HG03457 (cell line): ENCODE measurements at regions not wholly inside any gene's neighbourhood (a gene's known extent, or its start where the extent isn't known, plus 50 kb on each side); places are given as distances from the start of the nearest gene placed in this dataset.
"Not testable (repeated sequence)": the region's sequence is repeated elsewhere in the genome, so short reads cannot be mapped to it uniquely, and the experiment has no call there.

Source experiments
- ATAC-seq: cut with Tn5 transposase; IDR thresholded peaks from one replicate; pipeline ENCODE4 v1.9.1; 2021; ENCODE audit warnings: moderate number of reproducible peaks; ENCODE audit not compliant: unreplicated experiment

DNA sequence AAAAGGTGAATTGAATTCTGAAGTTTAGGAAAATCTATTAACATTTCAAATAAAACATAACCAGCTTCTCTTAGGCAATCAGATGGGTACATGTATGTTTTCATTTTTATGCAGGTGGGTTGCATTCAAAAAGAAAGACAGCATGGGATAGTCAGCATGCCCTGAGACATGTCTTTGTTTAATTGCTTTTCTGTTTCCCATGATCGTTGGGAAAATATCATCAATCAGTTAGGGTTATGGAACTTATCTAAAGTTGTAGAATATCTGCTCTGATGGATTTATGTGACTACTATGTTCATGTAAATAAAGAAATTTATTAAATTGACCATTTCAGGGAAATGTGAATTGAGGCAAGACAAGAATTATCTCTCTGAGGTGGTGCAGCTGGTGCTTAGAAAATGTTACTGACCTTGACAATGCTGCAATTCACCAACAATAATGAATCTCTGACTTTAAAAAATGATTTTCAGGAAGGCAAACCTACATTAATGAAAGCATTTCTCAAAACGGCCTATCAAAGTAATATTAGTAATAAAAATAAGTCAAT lies 112.7 kb downstream of the RFPL4B start:
- no peak for ATAC-seq

DNA sequence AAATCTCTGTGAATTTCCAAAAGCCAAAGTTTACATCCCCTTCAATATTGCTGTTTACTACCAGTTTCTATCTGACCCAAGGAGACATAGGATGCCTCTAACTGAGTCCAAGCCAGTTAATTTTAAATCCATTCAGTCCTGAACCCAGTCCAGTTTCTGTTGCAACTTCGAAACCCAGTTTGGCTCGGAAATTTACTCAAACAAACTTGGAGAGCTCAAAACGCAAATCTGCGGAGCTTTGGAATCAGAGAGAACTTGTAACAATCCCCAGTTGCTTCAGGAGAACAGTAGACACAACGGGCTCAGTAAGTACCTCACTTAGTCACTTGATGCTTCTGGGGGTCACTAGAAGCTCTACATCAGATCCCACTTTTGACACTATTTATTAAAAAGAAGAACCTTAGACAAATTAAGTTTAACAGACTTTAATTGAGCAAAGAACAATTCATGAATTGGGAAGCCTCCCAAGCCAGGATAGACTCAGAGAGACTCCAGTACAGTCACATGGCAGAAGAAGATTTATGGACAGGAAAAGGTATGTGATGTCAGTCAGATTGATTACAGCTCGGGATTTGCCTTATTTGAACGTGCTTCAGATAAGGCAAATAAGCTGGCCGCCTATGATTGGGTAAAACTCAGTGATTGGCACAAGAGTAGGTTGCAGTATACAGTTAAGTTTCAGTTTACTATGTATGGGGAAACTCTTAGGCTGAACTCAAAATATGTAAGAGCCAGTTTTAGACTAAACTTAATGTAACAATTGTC lies 118.0 kb downstream of the RFPL4B start:
- no peak for ATAC-seq

DNA sequence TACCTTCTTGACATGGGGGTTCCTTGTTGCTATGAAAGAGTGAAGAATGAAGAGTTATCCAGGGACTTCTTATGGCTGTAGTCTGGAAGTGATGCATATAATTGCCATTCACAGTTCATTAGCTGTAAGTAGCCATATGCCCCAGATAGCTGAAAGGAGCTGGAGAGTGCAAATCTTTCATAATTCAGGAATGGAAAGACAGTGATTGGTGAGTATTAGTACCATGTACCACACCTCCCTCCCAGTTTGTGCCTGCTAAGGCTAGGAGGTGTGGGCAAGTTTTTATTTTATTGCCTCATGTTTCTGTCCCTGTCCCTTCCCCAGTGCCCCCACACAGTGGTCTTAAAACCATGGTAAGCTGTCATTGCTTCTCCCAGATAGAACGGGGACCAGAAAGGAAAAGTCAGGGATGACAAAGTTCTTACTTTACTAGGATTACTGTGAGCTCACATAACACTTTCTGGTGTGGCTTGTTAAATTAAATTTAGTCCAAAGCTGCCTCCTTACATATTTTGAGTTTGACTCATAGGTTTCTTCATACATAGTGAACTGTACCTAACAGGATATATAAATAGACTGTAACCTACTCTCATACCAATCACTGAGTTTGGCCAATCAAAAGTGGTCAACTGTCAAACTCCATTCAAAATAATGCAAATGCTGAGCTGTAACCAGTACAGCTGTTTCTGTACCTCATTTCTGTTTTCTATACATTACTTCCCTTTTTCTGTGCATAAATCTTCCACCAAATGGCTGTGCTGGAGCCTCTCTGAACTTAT lies 119.4 kb downstream of the RFPL4B start:
- no peak for ATAC-seq

DNA sequence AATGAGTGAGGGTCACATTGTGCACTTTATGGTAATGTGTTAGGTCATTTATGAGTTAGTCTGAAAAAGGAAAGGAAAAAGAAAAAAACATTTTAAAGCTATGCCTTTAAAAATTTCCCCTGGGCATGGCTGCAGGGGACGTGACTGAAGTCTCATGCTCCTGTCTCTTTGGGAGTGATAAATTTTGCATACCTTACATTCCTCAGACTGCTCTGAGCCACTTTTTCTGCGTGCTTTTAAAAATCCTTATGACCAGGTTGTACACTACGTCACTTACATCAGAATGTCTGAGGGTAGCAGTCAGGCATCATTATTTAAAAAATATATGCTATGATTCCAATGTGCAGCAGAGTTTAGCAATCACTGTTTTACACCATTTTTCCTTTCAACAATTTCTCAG lies 121.2 kb downstream of the RFPL4B start:
- no peak for ATAC-seq

DNA sequence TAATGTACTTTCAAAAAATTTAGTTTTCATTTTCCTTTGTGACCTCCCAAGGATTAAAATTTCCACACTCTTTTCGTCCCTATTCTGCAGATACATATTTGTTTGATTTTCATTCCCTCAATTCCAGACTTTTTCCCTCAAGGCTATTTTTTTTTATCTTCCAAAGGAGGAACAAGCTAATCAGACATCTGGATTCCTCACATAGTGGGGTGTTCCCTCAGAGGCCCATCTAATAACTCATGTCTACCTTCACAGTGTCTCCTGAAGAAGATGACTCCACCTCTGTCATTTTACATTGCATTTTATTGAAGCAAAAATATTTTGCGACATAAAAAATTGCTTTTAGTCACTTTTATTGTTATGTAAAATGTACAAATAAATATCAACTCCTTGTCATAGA lies 122.2 kb downstream of the RFPL4B start:
- no peak for ATAC-seq

- ATAC-seq: no peak
Measured at GRCh38 chr6:112470376-112470775, 123.2 kb downstream of the RFPL4B start.

GRCh38 chr6:112470950-112471349 lies 123.8 kb downstream of the RFPL4B start:
- no peak for ATAC-seq

DNA sequence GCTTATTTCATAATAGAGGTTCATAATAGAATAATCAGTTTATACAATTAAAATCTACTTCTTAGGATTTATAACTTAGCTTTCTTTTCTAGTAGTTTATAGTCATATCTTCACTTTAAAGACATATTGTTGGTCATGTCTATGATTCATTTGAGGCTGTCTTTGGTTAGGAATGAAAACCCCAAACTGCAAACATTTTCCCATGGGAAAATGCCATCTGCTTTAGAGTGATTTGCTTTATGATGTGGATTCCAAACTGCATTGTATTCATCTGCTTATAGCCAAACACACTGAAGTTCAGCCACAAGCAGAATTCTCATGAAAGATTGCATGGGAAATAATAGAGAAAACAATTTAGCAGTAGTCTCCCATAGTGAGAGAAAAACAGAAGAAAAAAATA lies 128.0 kb downstream of the RFPL4B start:
- ATAC-seq: no peak

DNA sequence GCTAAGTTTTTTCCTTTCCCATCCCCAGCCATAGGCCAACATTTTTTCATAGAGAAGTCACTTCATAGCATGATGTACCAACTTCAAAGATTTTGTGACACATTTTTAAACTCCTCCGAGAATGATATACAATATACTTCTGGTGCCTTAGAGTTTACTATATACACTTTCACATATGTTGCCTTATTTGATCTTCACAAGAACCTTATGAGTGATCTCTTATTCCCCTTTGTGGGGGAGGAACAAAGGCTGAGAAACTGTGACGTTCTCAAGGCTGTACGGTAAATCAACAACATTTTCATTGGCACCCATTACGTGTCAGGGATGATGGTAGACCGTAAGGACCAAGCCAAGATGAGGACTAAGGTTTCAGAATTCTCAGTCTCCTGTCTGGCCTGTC lies 130.0 kb downstream of the RFPL4B start:
- no peak for ATAC-seq

DNA sequence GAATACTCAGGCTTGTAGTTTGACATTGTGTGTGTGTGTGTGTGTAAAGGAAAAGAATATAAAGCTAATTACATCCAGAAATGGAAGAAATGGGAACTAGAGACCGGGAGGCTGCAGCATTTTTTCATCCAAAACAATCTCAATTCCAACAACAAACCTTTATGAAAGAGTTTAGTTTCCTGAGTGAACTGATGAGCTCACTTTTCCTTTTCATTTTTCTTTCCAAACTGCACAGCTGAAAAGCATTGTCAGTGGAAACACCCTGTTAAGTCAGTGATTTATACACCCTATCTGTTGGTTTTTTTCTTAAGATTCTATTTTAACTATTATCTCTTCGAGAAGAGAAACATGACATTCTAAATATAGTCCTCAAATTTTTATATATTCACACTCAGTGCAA lies 130.9 kb downstream of the RFPL4B start:
- ATAC-seq: no peak

DNA sequence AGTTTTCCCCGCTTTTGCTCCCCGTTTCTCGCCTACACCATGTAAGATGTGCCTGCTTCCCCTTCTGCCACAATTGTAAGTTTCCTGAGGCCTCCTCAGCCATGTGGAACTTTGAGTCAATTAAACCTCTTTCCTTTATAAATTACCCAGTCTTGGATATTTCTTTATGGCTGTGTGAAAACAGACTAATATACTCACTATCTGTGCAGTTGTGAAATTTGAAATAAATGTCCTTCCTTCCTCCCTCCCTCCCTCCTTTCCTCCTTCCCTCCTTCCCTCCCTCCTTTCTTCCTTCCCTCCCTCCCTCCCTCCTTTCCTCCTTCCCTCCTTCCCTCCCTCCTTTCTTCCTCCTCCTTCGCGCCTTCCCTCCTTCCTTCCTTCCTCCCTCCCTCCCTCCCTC lies 132.8 kb downstream of the RFPL4B start:
- ATAC-seq: not testable (repeated sequence)

- no peak for ATAC-seq
Measured at GRCh38 chr6:112480553-112480952, 133.4 kb downstream of the RFPL4B start.

DNA sequence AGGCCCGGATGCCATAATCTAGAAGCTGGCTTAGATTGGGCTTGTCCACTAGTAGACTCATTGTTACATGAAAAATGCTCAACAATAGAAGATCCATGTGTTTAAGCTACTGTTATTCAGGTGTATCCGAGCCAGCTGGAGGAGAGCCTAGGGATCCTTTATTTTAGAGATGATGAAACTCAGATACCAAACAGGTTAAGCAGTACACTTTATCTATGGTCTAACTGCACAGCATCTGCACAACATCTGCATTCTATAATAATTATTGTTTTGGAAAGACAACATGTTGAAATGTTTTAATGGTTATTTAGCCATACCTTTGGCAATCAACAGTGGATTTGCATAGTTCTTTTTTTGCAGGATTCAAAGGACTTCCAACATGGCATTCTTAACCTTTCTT lies 134.1 kb downstream of the RFPL4B start:
- ATAC-seq: no peak

GRCh38 chr6:112482373-112482772 lies 135.2 kb downstream of the RFPL4B start:
- ATAC-seq: no peak

- ATAC-seq: no peak
Measured at GRCh38 chr6:112485120-112485826, 138.1 kb downstream of the RFPL4B start.

DNA sequence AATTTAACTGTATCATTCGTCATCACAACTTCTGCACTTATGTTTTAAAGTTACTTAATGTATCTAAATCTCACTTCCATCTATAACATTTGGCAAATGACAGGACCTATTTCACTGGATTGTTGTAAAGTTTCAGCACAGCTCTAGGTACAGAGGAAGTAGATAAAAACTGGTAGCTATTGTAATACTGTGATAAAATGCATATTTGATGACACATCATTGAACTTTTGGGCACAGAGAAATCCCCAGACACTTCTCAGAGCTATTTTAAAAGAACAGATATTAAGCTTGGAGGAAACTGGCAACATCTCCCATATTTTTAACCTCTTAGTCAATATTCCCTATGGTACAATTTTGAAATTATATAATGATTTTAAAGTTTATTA lies 138.7 kb downstream of the RFPL4B start:
- ATAC-seq: no peak

- no peak for ATAC-seq
Measured at GRCh38 chr6:112486454-112486853, 139.3 kb downstream of the RFPL4B start.

DNA sequence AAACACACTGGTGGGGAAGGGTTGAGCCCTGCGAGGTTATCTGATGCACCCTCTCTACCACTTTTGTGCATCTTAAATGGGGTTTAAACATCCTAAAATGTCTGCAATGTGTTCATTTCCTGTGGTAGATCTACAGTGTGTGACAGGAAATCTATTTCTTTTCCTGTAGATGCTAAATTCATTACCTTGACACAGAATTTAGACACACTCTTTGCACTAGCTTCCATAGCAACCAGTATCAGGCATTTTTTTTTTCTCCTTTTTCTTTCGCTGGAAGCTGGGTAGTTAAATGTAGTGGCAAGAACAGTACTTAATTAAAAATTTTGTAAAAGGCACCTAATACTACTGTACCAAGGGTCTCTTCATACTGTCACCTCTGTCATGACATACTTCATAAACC lies 141.1 kb downstream of the RFPL4B start:
- no peak for ATAC-seq

DNA sequence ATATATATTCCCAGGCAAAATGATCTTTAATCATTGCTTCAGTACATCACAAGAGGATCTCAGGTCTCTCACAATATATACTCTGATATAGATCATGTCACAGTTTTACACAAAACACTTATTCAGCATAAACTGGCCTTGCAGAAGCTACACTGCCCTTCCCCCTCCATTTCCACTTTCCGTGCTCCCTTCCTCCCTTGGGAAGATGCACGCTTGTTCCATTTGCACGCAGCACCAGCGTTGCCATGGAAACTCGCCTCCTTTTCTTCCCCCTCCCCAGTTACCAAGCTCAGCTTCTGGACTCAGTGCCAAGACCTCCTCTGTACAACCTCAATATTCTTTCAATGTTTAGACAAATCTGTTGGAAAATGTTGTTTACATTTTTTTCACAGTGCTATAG lies 154.6 kb downstream of the RFPL4B start:
- ATAC-seq: no peak

DNA sequence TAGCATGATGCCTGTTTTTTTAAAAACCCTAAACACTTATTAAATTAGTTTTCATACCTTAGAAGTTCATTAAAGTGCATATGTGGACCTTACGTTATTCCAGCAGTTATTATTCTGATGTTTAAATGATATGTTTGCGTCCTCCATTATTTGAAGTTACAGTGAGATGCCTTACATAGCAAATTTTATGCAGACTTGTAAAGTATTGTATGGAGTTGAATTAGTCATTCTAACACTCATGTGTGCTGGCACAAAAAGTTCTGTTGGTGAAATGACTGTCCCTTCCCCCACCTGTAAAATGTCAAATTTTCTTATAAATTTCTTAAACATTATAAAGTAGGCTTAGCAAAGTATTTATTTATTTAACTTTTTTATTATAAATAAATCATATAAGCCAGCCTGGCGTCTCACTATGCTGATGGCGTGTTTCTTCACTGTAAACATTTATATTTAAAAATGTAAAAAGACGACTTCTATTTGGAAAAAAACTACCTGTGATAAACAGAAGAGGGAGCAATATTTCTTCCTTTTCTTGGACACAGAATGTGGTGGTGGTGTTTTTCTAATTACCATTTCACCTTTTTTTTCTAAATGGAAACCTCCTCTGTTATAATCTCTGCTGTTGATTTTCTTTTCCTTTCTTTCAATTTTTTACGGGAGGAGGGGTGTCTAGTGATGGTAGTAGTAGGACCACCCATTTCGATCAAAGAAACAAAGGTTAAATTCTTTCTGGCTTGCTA lies 155.4 kb downstream of the RFPL4B start:
- no peak for ATAC-seq

- ATAC-seq: no peak
Measured at GRCh38 chr6:112503091-112503596, 156.0 kb downstream of the RFPL4B start.
